SU-DHL-6 (cell line): ENCODE measurements at regions not wholly inside any gene's neighbourhood (a gene's known extent, or its start where the extent isn't known, plus 50 kb on each side); places are given as distances from the start of the nearest gene placed in this dataset.

Experiments used
- EZH2phosphoT487 ChIP-seq: fragments of 200-600 bp; sonication (generic), shearing (Covaris generic); conservative IDR thresholded peaks from 2 replicates; pipeline ENCODE4 v1.6.1; 2018; ENCODE audit warnings: mild to moderate bottlenecking, antibody characterized with exemption, low read length, moderate library complexity, mixed read lengths
- TF ChIP-seq, protein P1 (sequence below): fragments of 200-600 bp; sonication (generic); IDR thresholded peaks from one replicate; pipeline ENCODE4 v1.5.1; 2017; ENCODE audit warnings: antibody characterized with exemption, mild to moderate bottlenecking, low read length, moderate library complexity; ENCODE audit not compliant: insufficient read depth, poor library complexity, severe bottlenecking

DNA sequence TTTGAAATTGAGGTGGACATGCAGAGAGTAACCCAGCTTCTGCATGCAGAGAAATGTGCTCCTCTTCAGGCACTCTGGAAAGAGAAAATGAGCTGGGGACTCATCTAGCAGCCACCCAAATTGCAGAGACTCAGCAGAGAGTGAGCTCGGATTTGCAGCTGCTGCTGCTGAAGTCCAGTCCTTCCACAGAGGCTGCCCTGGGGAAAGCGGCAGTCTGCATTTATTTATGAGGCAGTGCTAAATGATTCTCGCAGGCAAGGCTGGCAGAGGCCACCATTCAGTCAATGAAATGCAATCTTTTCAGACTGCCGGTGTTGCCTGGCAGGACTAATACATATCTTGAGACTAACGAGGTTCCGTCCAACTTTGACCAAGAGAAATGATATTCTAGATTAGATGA, 404.8 kb downstream of the NLGN4X start:
- TF ChIP-seq, protein P1, sequence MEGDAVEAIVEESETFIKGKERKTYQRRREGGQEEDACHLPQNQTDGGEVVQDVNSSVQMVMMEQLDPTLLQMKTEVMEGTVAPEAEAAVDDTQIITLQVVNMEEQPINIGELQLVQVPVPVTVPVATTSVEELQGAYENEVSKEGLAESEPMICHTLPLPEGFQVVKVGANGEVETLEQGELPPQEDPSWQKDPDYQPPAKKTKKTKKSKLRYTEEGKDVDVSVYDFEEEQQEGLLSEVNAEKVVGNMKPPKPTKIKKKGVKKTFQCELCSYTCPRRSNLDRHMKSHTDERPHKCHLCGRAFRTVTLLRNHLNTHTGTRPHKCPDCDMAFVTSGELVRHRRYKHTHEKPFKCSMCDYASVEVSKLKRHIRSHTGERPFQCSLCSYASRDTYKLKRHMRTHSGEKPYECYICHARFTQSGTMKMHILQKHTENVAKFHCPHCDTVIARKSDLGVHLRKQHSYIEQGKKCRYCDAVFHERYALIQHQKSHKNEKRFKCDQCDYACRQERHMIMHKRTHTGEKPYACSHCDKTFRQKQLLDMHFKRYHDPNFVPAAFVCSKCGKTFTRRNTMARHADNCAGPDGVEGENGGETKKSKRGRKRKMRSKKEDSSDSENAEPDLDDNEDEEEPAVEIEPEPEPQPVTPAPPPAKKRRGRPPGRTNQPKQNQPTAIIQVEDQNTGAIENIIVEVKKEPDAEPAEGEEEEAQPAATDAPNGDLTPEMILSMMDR = no peak
- TF ChIP-seq EZH2phosphoT487 = no peak
